GM13976 (cell line): ENCODE measurements at regions not wholly inside any gene's neighbourhood (a gene's known extent, or its start where the extent isn't known, plus 50 kb on each side); places are given as distances from the start of the nearest gene placed in this dataset.

Experiments
- DNase-seq: peaks from one replicate; pipeline ENCODE4 v3.0.0; 2012; ENCODE audit warnings: low spot score
- in situ Hi-C: fragments of 300-500 bp; cut with MboI; formaldehyde crosslinking; loops from one replicate; pipeline ENCODE4 v1.12.0; 2022; ENCODE audit warnings: low sequenced_read_pairs, mixed read lengths, inconsistent platforms; ENCODE audit not compliant: unreplicated experiment
- TF ChIP-seq, protein P1 (sequence below): IDR thresholded peaks from 2 replicates; pipeline ENCODE4 v1.5.1; 2012; ENCODE audit warnings: borderline replicate concordance, mild to moderate bottlenecking; ENCODE audit not compliant: insufficient read depth; ENCODE audit errors: extremely low read depth, missing control alignments, control extremely low read depth

GRCh38 chr13:107999751-108000150, 215.6 kb downstream of the LIG4 start:
- TF ChIP-seq, protein P1, sequence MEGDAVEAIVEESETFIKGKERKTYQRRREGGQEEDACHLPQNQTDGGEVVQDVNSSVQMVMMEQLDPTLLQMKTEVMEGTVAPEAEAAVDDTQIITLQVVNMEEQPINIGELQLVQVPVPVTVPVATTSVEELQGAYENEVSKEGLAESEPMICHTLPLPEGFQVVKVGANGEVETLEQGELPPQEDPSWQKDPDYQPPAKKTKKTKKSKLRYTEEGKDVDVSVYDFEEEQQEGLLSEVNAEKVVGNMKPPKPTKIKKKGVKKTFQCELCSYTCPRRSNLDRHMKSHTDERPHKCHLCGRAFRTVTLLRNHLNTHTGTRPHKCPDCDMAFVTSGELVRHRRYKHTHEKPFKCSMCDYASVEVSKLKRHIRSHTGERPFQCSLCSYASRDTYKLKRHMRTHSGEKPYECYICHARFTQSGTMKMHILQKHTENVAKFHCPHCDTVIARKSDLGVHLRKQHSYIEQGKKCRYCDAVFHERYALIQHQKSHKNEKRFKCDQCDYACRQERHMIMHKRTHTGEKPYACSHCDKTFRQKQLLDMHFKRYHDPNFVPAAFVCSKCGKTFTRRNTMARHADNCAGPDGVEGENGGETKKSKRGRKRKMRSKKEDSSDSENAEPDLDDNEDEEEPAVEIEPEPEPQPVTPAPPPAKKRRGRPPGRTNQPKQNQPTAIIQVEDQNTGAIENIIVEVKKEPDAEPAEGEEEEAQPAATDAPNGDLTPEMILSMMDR, result no peak
- in situ Hi-C loops, result no loop called here
- no peak for DNase-seq

- DNase-seq, result no peak
- TF ChIP-seq, protein P1, result no peak
- in situ Hi-C loops, result no loop called here
Observed at GRCh38 chr13:107994137-107994536, 221.2 kb downstream of the LIG4 start.

GRCh38 chr13:107993239-107993949, 221.9 kb downstream of the LIG4 start:
- TF ChIP-seq, protein P1, result no peak
- DNase-seq, result no peak
- in situ Hi-C loops, result no loop called here

- TF ChIP-seq, protein P1, result no peak
- in situ Hi-C loops, result no loop called here
- no peak for DNase-seq
Observed at GRCh38 chr13:107992542-107992941, 222.8 kb downstream of the LIG4 start.

DNA sequence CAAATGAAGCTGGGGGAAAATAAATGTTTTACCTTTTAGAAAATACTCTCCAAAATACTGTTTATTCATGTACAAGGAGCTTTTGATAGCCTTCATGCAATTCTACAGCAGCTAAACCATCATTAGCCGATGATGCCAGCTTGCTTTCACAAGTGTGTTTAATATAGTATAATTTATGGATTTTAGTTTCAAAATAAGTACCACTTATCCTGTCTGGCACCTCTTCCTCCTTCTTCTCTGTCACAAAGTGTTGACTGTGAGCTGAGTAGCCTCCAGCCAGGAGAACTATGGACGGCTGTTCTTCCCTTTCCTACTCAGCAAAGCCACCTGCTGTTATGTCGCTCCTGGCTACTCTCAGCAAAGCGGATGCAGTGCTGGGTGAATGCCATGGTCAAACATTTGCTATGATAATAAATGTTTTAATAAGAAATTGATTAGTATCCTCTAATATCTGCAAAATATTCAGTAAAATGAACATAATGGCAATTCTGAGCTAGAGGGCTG, 238.2 kb downstream of the LIG4 start:
- no peak for DNase-seq
- in situ Hi-C loops, result no loop called here
- TF ChIP-seq, protein P1, result no peak

GRCh38 chr13:107976628-107977027, 238.7 kb downstream of the LIG4 start:
- in situ Hi-C loops, result no loop called here
- TF ChIP-seq, protein P1, result no peak
- DNase-seq, result no peak
